Left ventricle myocardium inferior (tissue), 1 donor: ENCODE measurements at regions not wholly inside any gene's neighbourhood (a gene's known extent, or its start where the extent isn't known, plus 50 kb on each side); places are given as distances from the start of the nearest gene placed in this dataset.

Experiments used
- DNase-seq: peaks from one replicate; pipeline ENCODE4 v3.0.0-alpha.2; 2020
- H3K27ac ChIP-seq: fragments of 200-600 bp; replicated peaks from 2 replicates; pipeline ENCODE4 v1.8.0; 2021
- H3K27me3 ChIP-seq: fragments of 200-600 bp; 2 replicates; pipeline ENCODE4 v1.8.0; 2021; ENCODE audit warnings: low read depth
- H3K36me3 ChIP-seq: fragments of 200-600 bp; 2 replicates; pipeline ENCODE4 v1.8.0; 2021
- H3K4me1 ChIP-seq: fragments of 200-600 bp; 2 replicates; pipeline ENCODE4 v1.8.0; 2021
- H3K4me3 ChIP-seq: fragments of 200-600 bp; 2 replicates; pipeline ENCODE4 v1.8.0; 2021; ENCODE audit warnings: mild to moderate bottlenecking, moderate library complexity
- H3K9me3 ChIP-seq: fragments of 200-600 bp; replicated peaks from 2 replicates; pipeline ENCODE4 v1.8.0; 2021
- intact Hi-C: fragments of 100-400 bp; cut with micrococcal nuclease; formaldehyde crosslinking; loops from one replicate; pipeline ENCODE4 v1.11.0; 2022
- TF ChIP-seq, protein P1 (sequence below): fragments of 200-600 bp; IDR thresholded peaks from 2 replicates; pipeline ENCODE4 v1.8.0; 2021; ENCODE audit warnings: antibody characterized with exemption, mild to moderate bottlenecking, borderline replicate concordance
- donor health status: DM: no; HTN: yes; CAD: no; lungs with severe emphysema.

GRCh38 chr3:157566596-157566995, 63.4 kb upstream of the VEPH1 start:
- intact Hi-C loops: no loop called here
- H3K27me3 ChIP-seq: no peaks in the 10 kb centered on the region
- DNase-seq: no peak
- no peaks in the 10 kb centered on the region for H3K36me3 ChIP-seq
- no peaks in the 10 kb centered on the region for H3K4me1 ChIP-seq
- H3K9me3 ChIP-seq: peaks cover 16% of the 10 kb centered on the region
- H3K27ac ChIP-seq: no peak overlapping the region
- no peak overlapping the region for H3K4me3 ChIP-seq
- TF ChIP-seq, protein P1, sequence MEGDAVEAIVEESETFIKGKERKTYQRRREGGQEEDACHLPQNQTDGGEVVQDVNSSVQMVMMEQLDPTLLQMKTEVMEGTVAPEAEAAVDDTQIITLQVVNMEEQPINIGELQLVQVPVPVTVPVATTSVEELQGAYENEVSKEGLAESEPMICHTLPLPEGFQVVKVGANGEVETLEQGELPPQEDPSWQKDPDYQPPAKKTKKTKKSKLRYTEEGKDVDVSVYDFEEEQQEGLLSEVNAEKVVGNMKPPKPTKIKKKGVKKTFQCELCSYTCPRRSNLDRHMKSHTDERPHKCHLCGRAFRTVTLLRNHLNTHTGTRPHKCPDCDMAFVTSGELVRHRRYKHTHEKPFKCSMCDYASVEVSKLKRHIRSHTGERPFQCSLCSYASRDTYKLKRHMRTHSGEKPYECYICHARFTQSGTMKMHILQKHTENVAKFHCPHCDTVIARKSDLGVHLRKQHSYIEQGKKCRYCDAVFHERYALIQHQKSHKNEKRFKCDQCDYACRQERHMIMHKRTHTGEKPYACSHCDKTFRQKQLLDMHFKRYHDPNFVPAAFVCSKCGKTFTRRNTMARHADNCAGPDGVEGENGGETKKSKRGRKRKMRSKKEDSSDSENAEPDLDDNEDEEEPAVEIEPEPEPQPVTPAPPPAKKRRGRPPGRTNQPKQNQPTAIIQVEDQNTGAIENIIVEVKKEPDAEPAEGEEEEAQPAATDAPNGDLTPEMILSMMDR: no peak

GRCh38 chr3:157559401-157559800, 56.2 kb upstream of the VEPH1 start:
- Histone ChIP-seq H3K4me1 (no peaks in the 10 kb centered on the region), H3K36me3 (no peaks in the 10 kb centered on the region), H3K27me3 (no peaks in the 10 kb centered on the region), H3K27ac (no peak overlapping the region), H3K9me3 (peaks cover 19% of the 10 kb centered on the region), H3K4me3 (no peak overlapping the region)
- TF ChIP-seq, protein P1: no peak
- no peak for DNase-seq
- intact Hi-C loops: no loop called here
